Trophoblast cell (in vitro differentiated cells and primary cell): ENCODE measurements at regions not wholly inside any gene's neighbourhood (a gene's known extent, or its start where the extent isn't known, plus 50 kb on each side); places are given as distances from the start of the nearest gene placed in this dataset.
"Not testable (repeated sequence)": the region's sequence is repeated elsewhere in the genome, so short reads cannot be mapped to it uniquely, and the experiment has no call there.

Experiments
- DNase-seq, 2 donors: peaks; one replicate each; pipeline ENCODE4 v3.0.0-alpha.2; 2016
- H2AFZ ChIP-seq: 2 replicates; pipeline ENCODE4 v1.6.1; 2013; ENCODE audit warnings: low read length, moderate library complexity, mild to moderate bottlenecking; ENCODE audit not compliant: insufficient read depth, poor library complexity
- H2AK5ac ChIP-seq: 2 replicates; pipeline ENCODE4 v1.6.1; 2013; ENCODE audit warnings: mild to moderate bottlenecking, low read length
- H2BK120ac ChIP-seq: 2 replicates; pipeline ENCODE4 v1.6.1; 2013; ENCODE audit warnings: low read length, mild to moderate bottlenecking, moderate library complexity; ENCODE audit not compliant: insufficient read depth, poor library complexity
- H2BK12ac ChIP-seq: 2 replicates; pipeline ENCODE4 v1.6.1; 2013; ENCODE audit warnings: mild to moderate bottlenecking, low read length, moderate library complexity
- H2BK5ac ChIP-seq: 2 replicates; pipeline ENCODE4 v1.6.1; 2013; ENCODE audit warnings: low read length, low read depth, moderate library complexity, mild to moderate bottlenecking; ENCODE audit not compliant: poor library complexity
- H3K14ac ChIP-seq: 2 replicates; pipeline ENCODE4 v1.6.1; 2013; ENCODE audit warnings: mild to moderate bottlenecking, low read length
- H3K18ac ChIP-seq: 2 replicates; pipeline ENCODE4 v1.6.1; 2013; ENCODE audit warnings: mild to moderate bottlenecking, low read length
- H3K23ac ChIP-seq: 2 replicates; pipeline ENCODE4 v1.6.1; 2013; ENCODE audit warnings: low read length
- H3K27ac ChIP-seq: 2 replicates; pipeline ENCODE4 v1.5.1; 2013; ENCODE audit warnings: low read depth, mild to moderate bottlenecking, inconsistent platforms, low read length, moderate library complexity
- H3K27me3 ChIP-seq: 2 replicates; pipeline ENCODE4 v1.6.1; 2013; ENCODE audit warnings: inconsistent platforms, mild to moderate bottlenecking, low read length, moderate library complexity; ENCODE audit not compliant: insufficient read depth
- H3K36me3 ChIP-seq, 2 experiments: 1 replicate in 1 of 2; 2 replicates in 1 of 2; pipeline ENCODE4 v1.6.1; 2013; ENCODE audit warnings: low read length in 2 of 2, mild to moderate bottlenecking in 2 of 2, moderate library complexity in 1 of 2; ENCODE audit not compliant: insufficient read depth in 2 of 2, control insufficient read depth in 1 of 2
- H3K4ac ChIP-seq: 2 replicates; pipeline ENCODE4 v1.6.1; 2013; ENCODE audit warnings: low read depth, mild to moderate bottlenecking, low read length, moderate library complexity
- H3K4me1 ChIP-seq, 2 experiments: 1 replicate in 1 of 2; 2 replicates in 1 of 2; pipeline ENCODE4 v1.6.1; 2013; ENCODE audit warnings: low read length in 2 of 2, mild to moderate bottlenecking in 2 of 2, moderate library complexity in 1 of 2; ENCODE audit not compliant: insufficient read depth in 2 of 2, control insufficient read depth in 1 of 2
- H3K4me2 ChIP-seq: 2 replicates; pipeline ENCODE4 v1.6.1; 2013; ENCODE audit warnings: inconsistent platforms, mild to moderate bottlenecking, low read length, moderate library complexity
- H3K4me3 ChIP-seq: 2 replicates; pipeline ENCODE4 v1.5.1; 2013; ENCODE audit warnings: mild to moderate bottlenecking, low read depth, low read length, inconsistent platforms
- H3K79me1 ChIP-seq: one replicate; pipeline ENCODE4 v1.6.1; 2013; ENCODE audit warnings: low read length
- H3K79me2 ChIP-seq: 2 replicates; pipeline ENCODE4 v1.6.1; 2013; ENCODE audit warnings: low read length, mild to moderate bottlenecking; ENCODE audit not compliant: control insufficient read depth, insufficient read depth, poor library complexity
- H3K9ac ChIP-seq: 2 replicates; pipeline ENCODE4 v1.6.1; 2013; ENCODE audit warnings: mild to moderate bottlenecking, low read length
- H3K9me3 ChIP-seq: 2 replicates; pipeline ENCODE4 v1.6.1; 2013; ENCODE audit warnings: low read depth, mild to moderate bottlenecking, control low read depth, inconsistent platforms, low read length; ENCODE audit not compliant: insufficient read depth
- H4K12ac ChIP-seq: 2 replicates; pipeline ENCODE4 v1.6.1; 2013; ENCODE audit warnings: low read depth, mild to moderate bottlenecking, low read length, moderate library complexity
- H4K8ac ChIP-seq: 2 replicates; pipeline ENCODE4 v1.6.1; 2013; ENCODE audit warnings: low read depth, mild to moderate bottlenecking, low read length, moderate library complexity
- H4K91ac ChIP-seq: one replicate; pipeline ENCODE4 v1.6.1; 2013; ENCODE audit warnings: low read depth, mild to moderate bottlenecking, low read length, moderate library complexity
- WGBS: extraction: QIAGEN DNeasy Blood & Tissue Kit; methylation state at CpG from one replicate; pipeline ENCODE4 v1.1.7; 2013; ENCODE audit warnings: missing lambda C conversion rate; ENCODE audit not compliant: insufficient read length, insufficient coverage; ENCODE audit errors: extremely low coverage; 5-methylcytosine and 5-hydroxymethylcytosine counted together

DNA sequence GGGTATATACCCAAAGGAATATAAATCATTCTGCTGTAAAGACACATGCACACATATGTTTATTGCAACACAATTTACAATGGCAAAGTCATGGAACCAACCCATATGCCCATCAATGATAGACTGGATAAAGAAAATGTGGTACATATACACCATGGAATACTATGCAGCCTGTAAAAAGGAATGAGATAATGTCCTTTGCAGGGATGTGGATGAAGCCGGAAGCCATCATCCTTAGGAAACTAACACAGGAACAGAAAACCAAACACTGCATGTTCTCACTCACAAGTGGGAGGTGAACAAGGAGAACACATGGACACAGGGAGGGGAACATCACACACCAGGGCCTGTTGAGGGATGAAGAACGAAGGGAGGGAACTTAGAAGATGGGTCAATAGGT, 144.2 kb downstream of the TSEN15 start:
- H2AFZ ChIP-seq, H3K4ac ChIP-seq, H3K23ac ChIP-seq, H2BK12ac ChIP-seq, H3K79me2 ChIP-seq, H2BK120ac ChIP-seq, H2BK5ac ChIP-seq, H3K9ac ChIP-seq, H3K27ac ChIP-seq, H3K4me3 ChIP-seq, H4K12ac ChIP-seq, H3K79me1 ChIP-seq, H4K8ac ChIP-seq, H3K36me3 ChIP-seq, DNase-seq, H2AK5ac ChIP-seq, H3K27me3 ChIP-seq, H3K18ac ChIP-seq, H4K91ac ChIP-seq, H3K4me2 ChIP-seq, H3K9me3 ChIP-seq, H3K4me1 ChIP-seq, H3K14ac ChIP-seq: not testable (repeated sequence)
- WGBS, result no CpG with 5 or more reads among the region's 2 CpGs

- no peak overlapping the region for H3K4me3 ChIP-seq
- no peaks in the 10 kb centered on the region for H3K4me1 ChIP-seq
- no peaks in the 10 kb centered on the region for H3K79me2 ChIP-seq
- no peak overlapping the region for H3K4me2 ChIP-seq
- DNase-seq, result no peak
- H3K4ac ChIP-seq, result no peak overlapping the region
- H2BK120ac ChIP-seq, result no peak overlapping the region
- no peak overlapping the region for H4K12ac ChIP-seq
- H3K27me3 ChIP-seq, result no peaks in the 10 kb centered on the region
- H3K18ac ChIP-seq, result no peak overlapping the region
- H3K79me1 ChIP-seq, result no peaks in the 10 kb centered on the region
- no peak overlapping the region for H3K9ac ChIP-seq
- no peaks in the 10 kb centered on the region for H3K36me3 ChIP-seq
- H4K8ac ChIP-seq, result no peak overlapping the region
- H2AK5ac ChIP-seq, result no peak overlapping the region
- no peak overlapping the region for H3K27ac ChIP-seq
- H3K9me3 ChIP-seq, result no peaks in the 10 kb centered on the region
- H4K91ac ChIP-seq, result no peak overlapping the region
- H2BK12ac ChIP-seq, result no peak overlapping the region
- H3K14ac ChIP-seq, result no peak overlapping the region
- no peak overlapping the region for H3K23ac ChIP-seq
- no peak overlapping the region for H2AFZ ChIP-seq
- no peak overlapping the region for H2BK5ac ChIP-seq
- no CpG with 5 or more reads among the region's 7 CpGs for WGBS
Measured at GRCh38 chr1:184197831-184198230, 146.3 kb downstream of the TSEN15 start.

- Histone ChIP-seq H3K14ac (no peak overlapping the region), H2BK120ac (no peak overlapping the region), H3K23ac (no peak overlapping the region), H3K79me2 (no peaks in the 10 kb centered on the region), H3K18ac (no peak overlapping the region), H2AK5ac (no peak overlapping the region), H3K27ac (no peak overlapping the region), H3K27me3 (no peaks in the 10 kb centered on the region), H3K4me1 (no peaks in the 10 kb centered on the region), H2BK12ac (no peak overlapping the region), H4K12ac (no peak overlapping the region), H2BK5ac (no peak overlapping the region), H3K4me3 (no peak overlapping the region), H3K79me1 (no peaks in the 10 kb centered on the region), H3K36me3 (no peaks in the 10 kb centered on the region), H3K4ac (no peak overlapping the region), H3K4me2 (no peak overlapping the region), H4K91ac (no peak overlapping the region), H4K8ac (no peak overlapping the region), H3K9me3 (no peaks in the 10 kb centered on the region), H3K9ac (no peak overlapping the region), H2AFZ (no peak overlapping the region)
- no CpG with 5 or more reads among the region's 1 CpG for WGBS
- DNase-seq, result no peak
Measured at GRCh38 chr1:184199036-184199435, 147.5 kb downstream of the TSEN15 start.

GRCh38 chr1:184199438-184200085, 148.0 kb downstream of the TSEN15 start:
- Histone ChIP-seq H3K27me3 (no peaks in the 10 kb centered on the region), H3K27ac (no peak overlapping the region), H4K12ac (no peak overlapping the region), H2BK120ac (no peak overlapping the region), H2AFZ (no peak overlapping the region), H2BK12ac (no peak overlapping the region), H3K4ac (no peak overlapping the region), H3K36me3 (no peaks in the 10 kb centered on the region), H3K4me3 (no peak overlapping the region), H4K91ac (no peak overlapping the region), H3K4me1 (no peaks in the 10 kb centered on the region), H3K18ac (no peak overlapping the region), H3K14ac (no peak overlapping the region), H3K79me2 (no peaks in the 10 kb centered on the region), H3K23ac (no peak overlapping the region), H3K9ac (no peak overlapping the region), H3K4me2 (no peak overlapping the region), H2BK5ac (no peak overlapping the region), H3K79me1 (no peaks in the 10 kb centered on the region), H3K9me3 (no peaks in the 10 kb centered on the region), H2AK5ac (no peak overlapping the region), H4K8ac (no peak overlapping the region)
- no peak for DNase-seq
- WGBS, result no CpG with 5 or more reads among the region's 4 CpGs
